Neural cell (in vitro differentiated cells): ENCODE measurements at regions not wholly inside any gene's neighbourhood (a gene's known extent, or its start where the extent isn't known, plus 50 kb on each side); places are given as distances from the start of the nearest gene placed in this dataset.
A peak's percentile ranks its signal among the peaks of the same experiment; 100 is the strongest.

Experiments used
- EP300 ChIP-seq: fragments of 450-650 bp; conservative IDR thresholded peaks from 2 replicates; pipeline ENCODE4 v1.6.1; 2014; ENCODE audit warnings: antibody characterized with exemption, mild to moderate bottlenecking, moderate library complexity; ENCODE audit not compliant: poor library complexity, severe bottlenecking
- EZH2 ChIP-seq: fragments of 200-600, 300-800 bp; shearing (Covaris generic), sonication (generic); IDR thresholded peaks from 2 replicates; pipeline ENCODE4 v1.6.1; 2014; ENCODE audit warnings: antibody characterized with exemption, low read length, borderline replicate concordance, mild to moderate bottlenecking; ENCODE audit not compliant: insufficient read depth, poor library complexity, severe bottlenecking
- POLR2AphosphoS5 ChIP-seq: IDR thresholded peaks from 2 replicates; pipeline ENCODE4 v1.6.1; 2012
- RAD21 ChIP-seq: fragments of 450-650 bp; conservative IDR thresholded peaks from 2 replicates; pipeline ENCODE4 v1.6.1; 2014; ENCODE audit warnings: antibody characterized with exemption, mild to moderate bottlenecking, moderate library complexity
- TF ChIP-seq, protein P1 (sequence below): fragments of 450-650 bp; IDR thresholded peaks from 2 replicates; pipeline ENCODE4 v1.5.1; 2014; ENCODE audit warnings: antibody characterized with exemption, mild to moderate bottlenecking, moderate library complexity; ENCODE audit not compliant: poor library complexity, severe bottlenecking
- TF ChIP-seq, protein P2 (sequence below): IDR thresholded peaks from 2 replicates; pipeline ENCODE4 v1.6.1; 2012; ENCODE audit warnings: borderline replicate concordance

DNA sequence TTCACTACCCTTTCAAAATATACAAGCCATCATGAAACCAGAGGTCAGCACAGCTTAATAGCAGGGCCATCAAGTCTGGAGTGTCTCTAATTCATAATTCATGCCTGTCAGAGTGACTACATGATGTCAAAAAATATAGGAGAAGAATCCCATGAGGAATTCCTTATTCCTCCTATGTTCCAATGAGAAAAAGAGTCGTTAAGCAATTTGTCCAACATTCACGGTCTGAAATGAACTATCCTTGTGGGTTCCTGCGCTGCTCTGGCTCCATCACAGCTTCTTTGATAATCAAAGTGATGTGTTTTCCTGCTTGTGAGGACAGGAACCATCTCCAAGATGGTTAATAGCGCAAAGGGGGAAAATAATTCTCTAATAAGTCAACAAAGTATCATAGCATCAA lies 560.4 kb upstream of the KLHL29 start:
- TF ChIP-seq, protein P1, sequence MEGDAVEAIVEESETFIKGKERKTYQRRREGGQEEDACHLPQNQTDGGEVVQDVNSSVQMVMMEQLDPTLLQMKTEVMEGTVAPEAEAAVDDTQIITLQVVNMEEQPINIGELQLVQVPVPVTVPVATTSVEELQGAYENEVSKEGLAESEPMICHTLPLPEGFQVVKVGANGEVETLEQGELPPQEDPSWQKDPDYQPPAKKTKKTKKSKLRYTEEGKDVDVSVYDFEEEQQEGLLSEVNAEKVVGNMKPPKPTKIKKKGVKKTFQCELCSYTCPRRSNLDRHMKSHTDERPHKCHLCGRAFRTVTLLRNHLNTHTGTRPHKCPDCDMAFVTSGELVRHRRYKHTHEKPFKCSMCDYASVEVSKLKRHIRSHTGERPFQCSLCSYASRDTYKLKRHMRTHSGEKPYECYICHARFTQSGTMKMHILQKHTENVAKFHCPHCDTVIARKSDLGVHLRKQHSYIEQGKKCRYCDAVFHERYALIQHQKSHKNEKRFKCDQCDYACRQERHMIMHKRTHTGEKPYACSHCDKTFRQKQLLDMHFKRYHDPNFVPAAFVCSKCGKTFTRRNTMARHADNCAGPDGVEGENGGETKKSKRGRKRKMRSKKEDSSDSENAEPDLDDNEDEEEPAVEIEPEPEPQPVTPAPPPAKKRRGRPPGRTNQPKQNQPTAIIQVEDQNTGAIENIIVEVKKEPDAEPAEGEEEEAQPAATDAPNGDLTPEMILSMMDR = no peak
- TF ChIP-seq, protein P2, sequence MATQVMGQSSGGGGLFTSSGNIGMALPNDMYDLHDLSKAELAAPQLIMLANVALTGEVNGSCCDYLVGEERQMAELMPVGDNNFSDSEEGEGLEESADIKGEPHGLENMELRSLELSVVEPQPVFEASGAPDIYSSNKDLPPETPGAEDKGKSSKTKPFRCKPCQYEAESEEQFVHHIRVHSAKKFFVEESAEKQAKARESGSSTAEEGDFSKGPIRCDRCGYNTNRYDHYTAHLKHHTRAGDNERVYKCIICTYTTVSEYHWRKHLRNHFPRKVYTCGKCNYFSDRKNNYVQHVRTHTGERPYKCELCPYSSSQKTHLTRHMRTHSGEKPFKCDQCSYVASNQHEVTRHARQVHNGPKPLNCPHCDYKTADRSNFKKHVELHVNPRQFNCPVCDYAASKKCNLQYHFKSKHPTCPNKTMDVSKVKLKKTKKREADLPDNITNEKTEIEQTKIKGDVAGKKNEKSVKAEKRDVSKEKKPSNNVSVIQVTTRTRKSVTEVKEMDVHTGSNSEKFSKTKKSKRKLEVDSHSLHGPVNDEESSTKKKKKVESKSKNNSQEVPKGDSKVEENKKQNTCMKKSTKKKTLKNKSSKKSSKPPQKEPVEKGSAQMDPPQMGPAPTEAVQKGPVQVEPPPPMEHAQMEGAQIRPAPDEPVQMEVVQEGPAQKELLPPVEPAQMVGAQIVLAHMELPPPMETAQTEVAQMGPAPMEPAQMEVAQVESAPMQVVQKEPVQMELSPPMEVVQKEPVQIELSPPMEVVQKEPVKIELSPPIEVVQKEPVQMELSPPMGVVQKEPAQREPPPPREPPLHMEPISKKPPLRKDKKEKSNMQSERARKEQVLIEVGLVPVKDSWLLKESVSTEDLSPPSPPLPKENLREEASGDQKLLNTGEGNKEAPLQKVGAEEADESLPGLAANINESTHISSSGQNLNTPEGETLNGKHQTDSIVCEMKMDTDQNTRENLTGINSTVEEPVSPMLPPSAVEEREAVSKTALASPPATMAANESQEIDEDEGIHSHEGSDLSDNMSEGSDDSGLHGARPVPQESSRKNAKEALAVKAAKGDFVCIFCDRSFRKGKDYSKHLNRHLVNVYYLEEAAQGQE = peak; percentile 58
- TF ChIP-seq EZH2 = no peak
- TF ChIP-seq EP300 = no peak
- no peak for TF ChIP-seq RAD21
- no peak for TF ChIP-seq POLR2AphosphoS5
